Stomach (tissue), 8 donors: ENCODE measurements at regions not wholly inside any gene's neighbourhood (a gene's known extent, or its start where the extent isn't known, plus 50 kb on each side); places are given as distances from the start of the nearest gene placed in this dataset.
"Not testable (repeated sequence)": the region's sequence is repeated elsewhere in the genome, so short reads cannot be mapped to it uniquely, and the experiment has no call there.

Experiments
- DNase-seq, 2 donors: peaks; one replicate each; pipeline versions ENCODE4 v3.0.0 to v3.0.0-alpha.2; 2013 to 2019
- H3K27ac ChIP-seq, 5 donors: fragments of 200-600 bp in 4 of 5; sonication (generic) in 4 of 5; one replicate each; pipeline ENCODE4 v1.5.1; 2013 to 2019; ENCODE audit warnings: mild to moderate bottlenecking in 1 of 5, moderate library complexity in 1 of 5
- H3K27me3 ChIP-seq, 3 donors: fragments of 200-600 bp; sonication (generic); one replicate each; pipeline ENCODE4 v1.5.1; 2017 to 2019; ENCODE audit warnings: mixed run types in 1 of 3
- H3K36me3 ChIP-seq, 4 donors: fragments of 200-600 bp; sonication (generic); 1 replicate in 3 of 4; 2 replicates in 1 of 4; pipeline ENCODE4 v1.5.1; 2016 to 2019
- H3K4me1 ChIP-seq, 4 donors: fragments of 200-600 bp; sonication (generic); one replicate each; pipeline ENCODE4 v1.5.1; 2016 to 2019
- H3K4me3 ChIP-seq, 4 donors: fragments of 200-600 bp; sonication (generic) in 3 of 4; one replicate each; pipeline ENCODE4 v1.5.1; 2016 to 2019; ENCODE audit warnings: mild to moderate bottlenecking in 1 of 4
- H3K9me3 ChIP-seq, 4 donors: fragments of 200-600 bp; sonication (generic); one replicate each; pipeline ENCODE4 v1.5.1; 2016 to 2019
- EP300 ChIP-seq: sonication (generic); formaldehyde crosslinking; IDR thresholded peaks from one replicate; pipeline ENCODE4 v1.6.1; 2017; ENCODE audit warnings: antibody characterized with exemption
- POLR2A ChIP-seq, 4 donors: fragments of 450-650 bp; IDR thresholded peaks; one replicate each; pipeline ENCODE4 v1.6.1; 2016; ENCODE audit warnings: antibody characterized with exemption in 4 of 4, control low read depth in 2 of 4, mild to moderate bottlenecking in 1 of 4, moderate library complexity in 1 of 4
- POLR2AphosphoS5 ChIP-seq, 3 donors: sonication (generic); formaldehyde crosslinking; IDR thresholded peaks; one replicate each; pipeline ENCODE4 v1.6.1; 2016; ENCODE audit warnings: antibody characterized with exemption in 3 of 3
- WGBS, 5 donors: extraction: QIAGEN DNeasy Blood & Tissue Kit in 3 of 5; methylation state at CpG; one replicate each; pipeline versions ENCODE4 v1.1.5 to v1.1.7; 2013 to 2018; 5-methylcytosine and 5-hydroxymethylcytosine counted together
- intact Hi-C: fragments of 100-400 bp; cut with DNase I; formaldehyde crosslinking; loops from one replicate; pipeline ENCODE4 v1.15.1; 2023; ENCODE audit warnings: low total_unique reads
- TF ChIP-seq, protein P1 (sequence below), 7 experiments: fragments of 450-650 bp in 4 of 7; fragments of 200-600 bp in 3 of 7; sonication (generic) in 3 of 7; IDR thresholded peaks; one replicate each; pipeline ENCODE4 v1.5.1; 2016 to 2019; ENCODE audit warnings: antibody characterized with exemption in 7 of 7, control low read depth in 2 of 7, mild to moderate bottlenecking in 1 of 7
- donor health status: healthy with polysubstance abuse.
- donor health status: Bipolar disorder and iron deficiency.
- donor health status: healthy.

- no peaks in the 10 kb centered on the region for H3K27me3 ChIP-seq
- peaks cover 0 to 16% (median 5%) of the 10 kb centered on the region in 4 donors for H3K4me1 ChIP-seq
- WGBS, 5 donors: 12 to 52% (median 40%) methylated on average over 1 of the region's 1 CpG
- H3K4me3 ChIP-seq: no peak overlapping the region
- intact Hi-C loops: no loop called here
- H3K27ac ChIP-seq: no peak overlapping the region
- DNase-seq: no peak
- H3K9me3 ChIP-seq: no peaks in the 10 kb centered on the region
- H3K36me3 ChIP-seq: no peaks in the 10 kb centered on the region
- TF ChIP-seq POLR2A (IDR thresholded peaks at IDR 0.05) (no peak), POLR2AphosphoS5 (IDR thresholded peaks at IDR 0.05) (no peak), EP300 (no peak)
- TF ChIP-seq, protein P1, sequence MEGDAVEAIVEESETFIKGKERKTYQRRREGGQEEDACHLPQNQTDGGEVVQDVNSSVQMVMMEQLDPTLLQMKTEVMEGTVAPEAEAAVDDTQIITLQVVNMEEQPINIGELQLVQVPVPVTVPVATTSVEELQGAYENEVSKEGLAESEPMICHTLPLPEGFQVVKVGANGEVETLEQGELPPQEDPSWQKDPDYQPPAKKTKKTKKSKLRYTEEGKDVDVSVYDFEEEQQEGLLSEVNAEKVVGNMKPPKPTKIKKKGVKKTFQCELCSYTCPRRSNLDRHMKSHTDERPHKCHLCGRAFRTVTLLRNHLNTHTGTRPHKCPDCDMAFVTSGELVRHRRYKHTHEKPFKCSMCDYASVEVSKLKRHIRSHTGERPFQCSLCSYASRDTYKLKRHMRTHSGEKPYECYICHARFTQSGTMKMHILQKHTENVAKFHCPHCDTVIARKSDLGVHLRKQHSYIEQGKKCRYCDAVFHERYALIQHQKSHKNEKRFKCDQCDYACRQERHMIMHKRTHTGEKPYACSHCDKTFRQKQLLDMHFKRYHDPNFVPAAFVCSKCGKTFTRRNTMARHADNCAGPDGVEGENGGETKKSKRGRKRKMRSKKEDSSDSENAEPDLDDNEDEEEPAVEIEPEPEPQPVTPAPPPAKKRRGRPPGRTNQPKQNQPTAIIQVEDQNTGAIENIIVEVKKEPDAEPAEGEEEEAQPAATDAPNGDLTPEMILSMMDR (IDR thresholded peaks at IDR 0.05): no peak
These were observed 61.0 kb upstream of the FER start for GRCh38 chr5:108686676-108687075.

DNA sequence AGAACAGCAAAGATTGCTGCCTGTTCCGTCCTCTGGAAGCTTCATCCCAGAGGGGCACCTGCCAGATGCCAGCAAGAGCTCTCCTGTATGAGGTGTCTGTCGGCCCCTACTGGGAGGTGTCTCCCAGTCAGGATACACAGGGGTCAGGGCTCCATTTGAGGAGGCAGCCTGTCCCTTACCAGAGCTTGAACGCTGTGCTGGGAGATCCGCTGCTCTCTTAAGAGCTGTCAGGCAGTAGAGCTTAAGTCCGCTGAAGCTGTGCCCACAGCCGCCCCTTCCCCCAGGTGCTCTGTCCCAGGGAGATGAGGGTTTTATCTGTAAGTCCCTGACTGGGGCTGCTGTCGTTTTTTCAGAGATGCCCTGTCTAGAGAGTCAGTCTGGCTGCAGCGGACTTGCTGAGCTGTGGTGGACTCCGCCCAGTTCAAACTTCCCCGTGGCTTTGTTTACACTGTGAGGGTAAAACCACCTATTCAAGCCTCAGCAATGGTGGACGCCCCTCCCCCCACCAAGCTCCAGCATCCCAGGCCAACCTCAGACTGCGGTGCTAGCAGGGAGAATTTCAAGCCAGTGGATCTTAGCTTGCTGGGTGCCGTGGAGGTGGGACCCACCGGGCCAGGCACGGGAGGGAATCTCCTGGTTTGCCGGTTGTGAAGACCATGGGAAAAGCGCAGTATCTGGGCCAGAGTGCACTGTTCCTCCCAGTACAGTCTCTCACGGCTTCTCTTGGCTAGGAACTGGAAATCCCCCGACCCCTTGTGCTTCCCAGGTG, 62.1 kb upstream of the FER start:
- peaks cover 0 to 23% (median 5%) of the 10 kb centered on the region in 4 donors for H3K4me1 ChIP-seq
- peak; percentile 50 to 73 for DNase-seq
- 26 to 37% (median 35%) methylated on average over 19 of the region's 19 CpGs for WGBS, 5 donors
- H3K9me3 ChIP-seq, H3K27ac ChIP-seq, H3K36me3 ChIP-seq, intact Hi-C loops, H3K27me3 ChIP-seq: not testable (repeated sequence)
- peak overlapping the region in 3 of 4 donors; percentile 3 to 23 (median 8) for H3K4me3 ChIP-seq

GRCh38 chr5:108681079-108681921, 66.4 kb upstream of the FER start:
- TF ChIP-seq POLR2A (IDR thresholded peaks at IDR 0.05): no peak
- TF ChIP-seq EP300: no peak
- TF ChIP-seq, protein P1 (IDR thresholded peaks at IDR 0.05): peak in 5 of 7 experiments; percentile 71 to 79 (median 74)
- TF ChIP-seq POLR2AphosphoS5 (IDR thresholded peaks at IDR 0.05): peak; percentile 9 to 70 (median 11)
- no peak overlapping the region for H3K4me3 ChIP-seq
- H3K27ac ChIP-seq: peak overlapping the region in 2 of 5 donors; percentile 55 to 70
- H3K4me1 ChIP-seq: peaks cover 0 to 19% (median 3%) of the 10 kb centered on the region in 4 donors
- intact Hi-C loops: no loop called here
- peak in 1 of 2 donors; percentile 88 for DNase-seq
- H3K9me3 ChIP-seq: no peaks in the 10 kb centered on the region
- no peaks in the 10 kb centered on the region for H3K36me3 ChIP-seq
- no peaks in the 10 kb centered on the region for H3K27me3 ChIP-seq
- 5 to 19% (median 10%) methylated on average over 5 of the region's 5 CpGs for WGBS, 5 donors

GRCh38 chr5:108678091-108678490, 69.6 kb upstream of the FER start:
- intact Hi-C loops: no loop called here
- no peaks in the 10 kb centered on the region for H3K27me3 ChIP-seq
- TF ChIP-seq EP300: no peak
- TF ChIP-seq, protein P1 (IDR thresholded peaks at IDR 0.05): no peak
- no peak for TF ChIP-seq POLR2AphosphoS5 (IDR thresholded peaks at IDR 0.05)
- no peak for TF ChIP-seq POLR2A (IDR thresholded peaks at IDR 0.05)
- 81 to 89% (median 84%) methylated on average over 4 of the region's 4 CpGs for WGBS, 5 donors
- H3K4me3 ChIP-seq: no peak overlapping the region
- no peaks in the 10 kb centered on the region for H3K36me3 ChIP-seq
- H3K4me1 ChIP-seq: peaks cover 0 to 10% (median 1%) of the 10 kb centered on the region in 4 donors
- H3K27ac ChIP-seq: no peak overlapping the region
- no peaks in the 10 kb centered on the region for H3K9me3 ChIP-seq
- DNase-seq: no peak
